ENCODE measurements at regions not wholly inside any gene's neighbourhood (a gene's known extent, or its start where the extent isn't known, plus 50 kb on each side); places are given as distances from the start of the nearest gene placed in this dataset.

DNA sequence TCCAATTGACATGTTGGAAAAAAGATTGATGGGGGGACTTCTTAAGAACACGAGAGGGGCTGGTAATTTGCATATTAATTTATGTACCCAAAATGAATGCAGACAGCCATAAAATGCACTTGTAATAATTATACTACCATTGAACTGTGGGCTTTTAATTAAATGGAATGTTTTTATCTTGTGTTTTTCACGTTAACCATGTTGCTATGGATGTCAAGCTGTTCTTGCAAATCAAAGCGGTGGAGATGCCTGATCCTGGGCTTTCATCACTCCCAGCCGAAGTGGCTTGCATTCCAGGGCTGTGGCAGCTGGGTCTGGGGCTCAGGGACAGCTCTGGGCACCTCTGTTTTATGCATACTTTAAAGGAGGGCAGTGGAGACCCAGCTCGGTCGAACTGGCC, 179.4 kb upstream of the TMTC4 start:
- no peak for TF ChIP-seq REST (IDR thresholded peaks at IDR 0.05; ENCODE audit: insufficient read depth in 1 of 2, low read depth in 2 of 2, low read length in 2 of 2)
- TF ChIP-seq POLR2AphosphoS5 (IDR thresholded peaks at IDR 0.05; ENCODE audit: low read depth, low read length), result no peak
- no peak for TF ChIP-seq FOXP2 (optimal IDR thresholded peaks at IDR 0.05; ENCODE audit: borderline replicate concordance, extremely low read depth, extremely low read length, insufficient read depth)
- TF ChIP-seq TAF1 (IDR thresholded peaks at IDR 0.05; ENCODE audit: borderline replicate concordance, insufficient read depth, low read length), result no peak
- no peak for TF ChIP-seq SIN3A (IDR thresholded peaks at IDR 0.05; ENCODE audit: borderline replicate concordance, insufficient read depth, low read length)

Measured in PFSK-1 (cell line).